SK-N-SH (cell line): ENCODE measurements at regions not wholly inside any gene's neighbourhood (a gene's known extent, or its start where the extent isn't known, plus 50 kb on each side); places are given as distances from the start of the nearest gene placed in this dataset.

Experiments
- CTCF ChIA-PET: fragments of 300-600, 350-600 bp; formaldehyde crosslinking; extraction: SDS; loops from one replicate; lab custom pipeline; 2021; lab: Yijun Ruan, JAX
- POLR2A ChIA-PET: fragments of 350-600 bp; sonication (Branson Sonifier 250); formaldehyde crosslinking; extraction: SDS; loops from one replicate; lab custom pipeline; 2020; ENCODE audit warnings: antibody characterized with exemption, inconsistent platforms; lab: Yijun Ruan, JAX
- DNase-seq: peaks from one replicate; pipeline ENCODE4 v3.0.0; 2012
- H2AFZ ChIP-seq: fragments of 200-600 bp; sonication (generic); 2 replicates; pipeline ENCODE4 v1.8.1; 2016; ENCODE audit warnings: antibody characterized with exemption, mild to moderate bottlenecking, low read depth
- H3F3A ChIP-seq: fragments of 200-600 bp; sonication (generic); replicated peaks from 2 replicates; pipeline ENCODE3; 2016; ENCODE audit warnings: antibody characterized with exemption, mild to moderate bottlenecking; ENCODE audit not compliant: insufficient read depth
- H3K27ac ChIP-seq, 2 experiments: fragments of 200-500 bp in 1 of 2; fragments of 200-600 bp in 1 of 2; sonication (Bioruptor generic) in 1 of 2; sonication (generic), shearing (Covaris generic) in 1 of 2; 2 replicates each; pipeline versions ENCODE4 v1.5.1 to v1.6.1; 2014 to 2016; ENCODE audit warnings: low read depth in 2 of 2, inconsistent platforms in 1 of 2, low read length in 1 of 2, mild to moderate bottlenecking in 1 of 2, mixed read lengths in 1 of 2
- H3K27me3 ChIP-seq: fragments of 200-600 bp; sonication (generic), shearing (Covaris generic); 2 replicates; pipeline ENCODE4 v1.6.1; 2016; ENCODE audit warnings: mixed run types; ENCODE audit not compliant: insufficient read depth
- H3K36me3 ChIP-seq, 2 experiments: fragments of 200-500 bp in 1 of 2; fragments of 200-600 bp in 1 of 2; sonication (Bioruptor generic) in 1 of 2; sonication (generic) in 1 of 2; replicated peaks in 1 of 2; 2 replicates each; pipeline versions ENCODE3 to v1.5.1; 2014 to 2016; ENCODE audit warnings: low read length in 1 of 2, mild to moderate bottlenecking in 1 of 2; ENCODE audit not compliant: insufficient read depth in 2 of 2, control insufficient read depth in 1 of 2
- H3K4me1 ChIP-seq, 2 experiments: fragments of 200-500 bp in 1 of 2; fragments of 200-600 bp in 1 of 2; sonication (Bioruptor generic) in 1 of 2; sonication (generic), shearing (Covaris generic) in 1 of 2; 2 replicates each; pipeline versions ENCODE4 v1.5.1 to v1.6.1; 2014 to 2016; ENCODE audit warnings: low read depth in 1 of 2, low read length in 1 of 2, mixed run types in 1 of 2; ENCODE audit not compliant: insufficient read depth in 2 of 2, control insufficient read depth in 1 of 2
- H3K4me2 ChIP-seq: fragments of 200-600 bp; sonication (generic), shearing (Covaris generic); 2 replicates; pipeline ENCODE4 v1.6.1; 2017; ENCODE audit warnings: mixed run types
- H3K4me3 ChIP-seq, 2 experiments: fragments of 200-500 bp in 1 of 2; fragments of 200-600 bp in 1 of 2; sonication (Bioruptor generic) in 1 of 2; sonication (generic), shearing (Covaris generic) in 1 of 2; 2 replicates each; pipeline versions ENCODE4 v1.5.1 to v1.8.1; 2014 to 2016; ENCODE audit warnings: low read depth in 2 of 2, inconsistent platforms in 1 of 2, low read length in 1 of 2, mild to moderate bottlenecking in 1 of 2, mixed read lengths in 1 of 2, moderate library complexity in 1 of 2
- H3K79me2 ChIP-seq: fragments of 200-600 bp; sonication (generic); 2 replicates; pipeline ENCODE4 v1.8.1; 2017; ENCODE audit warnings: mild to moderate bottlenecking; ENCODE audit not compliant: insufficient read depth
- H3K9ac ChIP-seq: fragments of 200-600 bp; sonication (generic); 2 replicates; pipeline ENCODE4 v1.6.1; 2017; ENCODE audit warnings: mixed run types
- H3K9me2 ChIP-seq: fragments of 200-600 bp; sonication (generic); 2 replicates; pipeline ENCODE4 v1.6.1; 2017; ENCODE audit warnings: mixed run types
- H3K9me3 ChIP-seq: fragments of 200-600 bp; sonication (generic); 2 replicates; pipeline ENCODE4 v1.6.1; 2017; ENCODE audit warnings: mixed run types, mild to moderate bottlenecking, moderate library complexity
- H4K20me1 ChIP-seq: fragments of 200-600 bp; sonication (generic); 2 replicates; pipeline ENCODE4 v1.6.1; 2017; ENCODE audit warnings: mild to moderate bottlenecking, mixed run types; ENCODE audit not compliant: insufficient read depth
- CHD2 ChIP-seq: fragments of 150-350 bp; IDR thresholded peaks from 2 replicates; pipeline ENCODE4 v1.6.1; 2018; ENCODE audit warnings: low read length; ENCODE audit not compliant: partially characterized antibody
- EP300 ChIP-seq, 2 experiments: IDR thresholded peaks; 2 replicates each; pipeline versions ENCODE4 v1.4.0 to v1.6.1; 2012; ENCODE audit warnings: borderline replicate concordance in 1 of 2, low read depth in 1 of 2, low read length in 1 of 2
- EZH2phosphoT487 ChIP-seq: fragments of 200-600 bp; sonication (generic); IDR thresholded peaks from 2 replicates; pipeline ENCODE4 v1.6.1; 2017; ENCODE audit warnings: low read depth, mixed run types, mild to moderate bottlenecking, antibody characterized with exemption, moderate library complexity, borderline replicate concordance
- FOSL2 ChIP-seq: IDR thresholded peaks from 2 replicates; pipeline ENCODE4 v1.4.0; 2012; ENCODE audit warnings: low read depth, mild to moderate bottlenecking, moderate library complexity, borderline replicate concordance
- FOXJ3 ChIP-seq: sonication (generic); formaldehyde crosslinking; IDR thresholded peaks from 2 replicates; pipeline ENCODE4 v1.5.1; 2020; ENCODE audit warnings: mild to moderate bottlenecking, missing genetic modification reagents
- GABPA ChIP-seq: IDR thresholded peaks from 2 replicates; pipeline ENCODE4 v1.4.0; 2012; ENCODE audit warnings: low read depth, mild to moderate bottlenecking
- JUND ChIP-seq: IDR thresholded peaks from 2 replicates; pipeline ENCODE4 v1.4.0; 2012
- MEF2A ChIP-seq: IDR thresholded peaks from 2 replicates; pipeline ENCODE4 v1.4.0; 2012; ENCODE audit warnings: low read depth, borderline replicate concordance
- NFIC ChIP-seq: IDR thresholded peaks from 2 replicates; pipeline ENCODE4 v1.4.0; 2012; ENCODE audit warnings: borderline replicate concordance
- NRF1 ChIP-seq: IDR thresholded peaks from 2 replicates; pipeline ENCODE4 v1.6.1; 2012; ENCODE audit warnings: low read depth, mild to moderate bottlenecking, low read length
- RCOR1 ChIP-seq: fragments of 150-350 bp; IDR thresholded peaks from 2 replicates; pipeline ENCODE4 v1.6.1; 2017; ENCODE audit warnings: antibody characterized with exemption, low read length
- RFX5 ChIP-seq: IDR thresholded peaks from 2 replicates; pipeline ENCODE4 v1.6.1; 2012; ENCODE audit warnings: mild to moderate bottlenecking, improper control_type of control experiment, low read length
- RXRA ChIP-seq: IDR thresholded peaks from 2 replicates; pipeline ENCODE4 v1.4.0; 2012; ENCODE audit warnings: low read depth, mild to moderate bottlenecking, borderline replicate concordance
- SIN3A ChIP-seq: IDR thresholded peaks from 2 replicates; pipeline ENCODE4 v1.6.1; 2012; ENCODE audit warnings: low read depth, mild to moderate bottlenecking, low read length, moderate library complexity, borderline replicate concordance
- SMC3 ChIP-seq: IDR thresholded peaks from 2 replicates; pipeline ENCODE4 v1.6.1; 2012; ENCODE audit warnings: low read depth, low read length, improper control_type of control experiment
- TAF1 ChIP-seq: IDR thresholded peaks from 2 replicates; pipeline ENCODE4 v1.6.1; 2012; ENCODE audit warnings: low read depth, mild to moderate bottlenecking, low read length, moderate library complexity, borderline replicate concordance
- YY1 ChIP-seq: IDR thresholded peaks from 2 replicates; pipeline ENCODE4 v1.4.0; 2012; ENCODE audit warnings: low read depth, mild to moderate bottlenecking
- WGBS: methylation state at CpG from one replicate; pipeline ENCODE4 v1.1.6; 2017; ENCODE audit warnings: low lambda C conversion rate; 5-methylcytosine and 5-hydroxymethylcytosine counted together
- TF ChIP-seq, protein P1 (sequence below): IDR thresholded peaks from 2 replicates; pipeline ENCODE4 v1.6.1; 2012; ENCODE audit warnings: mild to moderate bottlenecking, low read depth, low read length, moderate library complexity
- TF ChIP-seq, protein P2 (sequence below): IDR thresholded peaks from 2 replicates; pipeline ENCODE4; 2012
- TF ChIP-seq, protein P3 (sequence below): fragments of 150-350 bp; IDR thresholded peaks from 2 replicates; pipeline ENCODE4 v1.6.1; 2016; ENCODE audit warnings: mild to moderate bottlenecking, low read depth, low read length

DNA sequence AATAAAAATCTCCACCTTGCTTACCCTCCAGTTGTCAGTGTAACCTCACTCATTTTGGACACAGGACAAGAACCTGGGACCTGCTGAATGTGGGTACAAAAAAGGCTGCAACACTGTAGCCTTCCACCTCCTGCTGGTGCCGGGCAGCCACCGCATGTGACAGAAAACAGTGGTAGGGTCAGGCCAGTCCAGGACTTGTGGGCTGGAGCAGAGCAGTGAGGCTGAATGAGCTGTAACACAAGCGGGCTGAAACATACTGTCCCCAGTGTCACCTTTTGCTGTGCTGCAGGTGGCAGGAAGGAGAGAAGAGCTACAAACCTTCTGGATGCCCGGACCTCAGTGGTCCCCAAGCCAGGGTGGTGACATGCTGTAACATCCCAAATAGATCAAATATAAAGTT is 465.4 kb upstream of the FOXG1 start:
- 6% methylated on average over 4 of the region's 4 CpGs for WGBS
- POLR2A ChIA-PET, result no interaction called here
- no peaks in the 10 kb centered on the region for H3K4me1 ChIP-seq
- no peaks in the 10 kb centered on the region for H3F3A ChIP-seq
- CTCF ChIA-PET, result no interaction called here
- no peak for DNase-seq
- no peaks in the 10 kb centered on the region for H4K20me1 ChIP-seq
- H3K4me3 ChIP-seq, result no peak overlapping the region
- no peaks in the 10 kb centered on the region for H3K36me3 ChIP-seq
- H3K27ac ChIP-seq, result no peak overlapping the region
- TF ChIP-seq, protein P1, sequence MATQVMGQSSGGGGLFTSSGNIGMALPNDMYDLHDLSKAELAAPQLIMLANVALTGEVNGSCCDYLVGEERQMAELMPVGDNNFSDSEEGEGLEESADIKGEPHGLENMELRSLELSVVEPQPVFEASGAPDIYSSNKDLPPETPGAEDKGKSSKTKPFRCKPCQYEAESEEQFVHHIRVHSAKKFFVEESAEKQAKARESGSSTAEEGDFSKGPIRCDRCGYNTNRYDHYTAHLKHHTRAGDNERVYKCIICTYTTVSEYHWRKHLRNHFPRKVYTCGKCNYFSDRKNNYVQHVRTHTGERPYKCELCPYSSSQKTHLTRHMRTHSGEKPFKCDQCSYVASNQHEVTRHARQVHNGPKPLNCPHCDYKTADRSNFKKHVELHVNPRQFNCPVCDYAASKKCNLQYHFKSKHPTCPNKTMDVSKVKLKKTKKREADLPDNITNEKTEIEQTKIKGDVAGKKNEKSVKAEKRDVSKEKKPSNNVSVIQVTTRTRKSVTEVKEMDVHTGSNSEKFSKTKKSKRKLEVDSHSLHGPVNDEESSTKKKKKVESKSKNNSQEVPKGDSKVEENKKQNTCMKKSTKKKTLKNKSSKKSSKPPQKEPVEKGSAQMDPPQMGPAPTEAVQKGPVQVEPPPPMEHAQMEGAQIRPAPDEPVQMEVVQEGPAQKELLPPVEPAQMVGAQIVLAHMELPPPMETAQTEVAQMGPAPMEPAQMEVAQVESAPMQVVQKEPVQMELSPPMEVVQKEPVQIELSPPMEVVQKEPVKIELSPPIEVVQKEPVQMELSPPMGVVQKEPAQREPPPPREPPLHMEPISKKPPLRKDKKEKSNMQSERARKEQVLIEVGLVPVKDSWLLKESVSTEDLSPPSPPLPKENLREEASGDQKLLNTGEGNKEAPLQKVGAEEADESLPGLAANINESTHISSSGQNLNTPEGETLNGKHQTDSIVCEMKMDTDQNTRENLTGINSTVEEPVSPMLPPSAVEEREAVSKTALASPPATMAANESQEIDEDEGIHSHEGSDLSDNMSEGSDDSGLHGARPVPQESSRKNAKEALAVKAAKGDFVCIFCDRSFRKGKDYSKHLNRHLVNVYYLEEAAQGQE, result no peak
- TF ChIP-seq SMC3, result no peak
- TF ChIP-seq SIN3A, result no peak
- TF ChIP-seq FOXJ3 (CRISPR knock-in tag), result no peak
- no peak for TF ChIP-seq RXRA
- no peak for TF ChIP-seq EP300 (IDR thresholded peaks at IDR 0.05; ENCODE audit: borderline replicate concordance in 1 of 2, low read depth in 1 of 2, low read length in 1 of 2)
- TF ChIP-seq, protein P2, sequence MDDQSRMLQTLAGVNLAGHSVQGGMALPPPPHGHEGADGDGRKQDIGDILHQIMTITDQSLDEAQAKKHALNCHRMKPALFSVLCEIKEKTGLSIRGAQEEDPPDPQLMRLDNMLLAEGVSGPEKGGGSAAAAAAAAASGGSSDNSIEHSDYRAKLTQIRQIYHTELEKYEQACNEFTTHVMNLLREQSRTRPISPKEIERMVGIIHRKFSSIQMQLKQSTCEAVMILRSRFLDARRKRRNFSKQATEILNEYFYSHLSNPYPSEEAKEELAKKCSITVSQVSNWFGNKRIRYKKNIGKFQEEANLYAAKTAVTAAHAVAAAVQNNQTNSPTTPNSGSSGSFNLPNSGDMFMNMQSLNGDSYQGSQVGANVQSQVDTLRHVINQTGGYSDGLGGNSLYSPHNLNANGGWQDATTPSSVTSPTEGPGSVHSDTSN, result no peak
- no peak for TF ChIP-seq RFX5
- TF ChIP-seq FOSL2, result no peak
- TF ChIP-seq CHD2, result no peak
- TF ChIP-seq EZH2phosphoT487, result no peak
- H3K9me3 ChIP-seq, result no peaks in the 10 kb centered on the region
- H3K9ac ChIP-seq, result no peak overlapping the region
- H2AFZ ChIP-seq, result no peak overlapping the region
- H3K9me2 ChIP-seq, result no peaks in the 10 kb centered on the region
- H3K79me2 ChIP-seq, result no peaks in the 10 kb centered on the region
- H3K4me2 ChIP-seq, result no peak overlapping the region
- H3K27me3 ChIP-seq, result no peaks in the 10 kb centered on the region

DNA sequence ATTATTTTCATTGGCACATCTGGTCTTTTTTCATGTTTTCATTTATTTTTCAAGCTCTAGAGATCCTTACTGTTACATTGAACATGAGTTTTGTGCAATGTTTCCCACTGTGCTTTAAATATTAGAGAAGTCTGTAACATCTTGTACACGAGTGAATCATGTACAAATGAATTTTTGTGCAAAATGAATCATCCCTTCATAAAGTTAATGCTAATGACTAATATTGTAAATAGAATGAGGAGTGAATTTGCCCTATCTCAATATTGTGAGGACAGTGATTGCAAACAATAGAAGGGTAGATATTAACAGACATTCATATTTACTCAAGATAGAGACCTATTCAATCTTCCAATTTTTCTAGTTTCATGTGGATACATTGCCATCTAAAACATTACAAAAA is 463.3 kb upstream of the FOXG1 start:
- H3K4me1 ChIP-seq, result peaks cover 0 to 6% of the 10 kb centered on the region in 2 experiments; a peak in 1 of 4 replicates
- H3F3A ChIP-seq, result no peaks in the 10 kb centered on the region
- no peaks in the 10 kb centered on the region for H3K9me3 ChIP-seq
- ChIA-PET POLR2A (no interaction called here), CTCF (no interaction called here)
- H3K4me3 ChIP-seq, result no peak overlapping the region
- H4K20me1 ChIP-seq, result no peaks in the 10 kb centered on the region
- no peaks in the 10 kb centered on the region for H3K9me2 ChIP-seq
- TF ChIP-seq NRF1 (no peak), MEF2A (no peak), JUND (no peak), YY1 (no peak), NFIC (no peak), TAF1 (no peak), RCOR1 (no peak), GABPA (no peak)
- TF ChIP-seq, protein P3, sequence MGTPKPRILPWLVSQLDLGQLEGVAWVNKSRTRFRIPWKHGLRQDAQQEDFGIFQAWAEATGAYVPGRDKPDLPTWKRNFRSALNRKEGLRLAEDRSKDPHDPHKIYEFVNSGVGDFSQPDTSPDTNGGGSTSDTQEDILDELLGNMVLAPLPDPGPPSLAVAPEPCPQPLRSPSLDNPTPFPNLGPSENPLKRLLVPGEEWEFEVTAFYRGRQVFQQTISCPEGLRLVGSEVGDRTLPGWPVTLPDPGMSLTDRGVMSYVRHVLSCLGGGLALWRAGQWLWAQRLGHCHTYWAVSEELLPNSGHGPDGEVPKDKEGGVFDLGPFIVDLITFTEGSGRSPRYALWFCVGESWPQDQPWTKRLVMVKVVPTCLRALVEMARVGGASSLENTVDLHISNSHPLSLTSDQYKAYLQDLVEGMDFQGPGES, result no peak
- H3K4me2 ChIP-seq, result no peak overlapping the region
- no peak for DNase-seq
- H3K27ac ChIP-seq, result no peak overlapping the region
- 0% methylated on average over 1 of the region's 1 CpG for WGBS
- no peak overlapping the region for H2AFZ ChIP-seq
- no peaks in the 10 kb centered on the region for H3K36me3 ChIP-seq
- H3K79me2 ChIP-seq, result no peaks in the 10 kb centered on the region
- H3K27me3 ChIP-seq, result no peaks in the 10 kb centered on the region
- H3K9ac ChIP-seq, result no peak overlapping the region
